ENCODE measurements at regions not wholly inside any gene's neighbourhood (a gene's known extent, or its start where the extent isn't known, plus 50 kb on each side); places are given as distances from the start of the nearest gene placed in this dataset.
"Not testable (repeated sequence)": the region's sequence is repeated elsewhere in the genome, so short reads cannot be mapped to it uniquely, and the experiment has no call there.

GRCh38 chr2:241968417-241968816 lies 98.9 kb downstream of the RTP5 start:
- H3K27ac ChIP-seq (ENCODE audit: low read depth, low read length) = no peak overlapping the region
- H3K36me3 ChIP-seq (ENCODE audit: control insufficient read depth in 5 of 5, insufficient read depth in 5 of 5, low read length in 5 of 5) = no peaks in the 10 kb centered on the region
- no peaks in the 10 kb centered on the region for H3K9me3 ChIP-seq (ENCODE audit: control insufficient read depth in 5 of 5, low read length in 5 of 5)
- H3K4me1 ChIP-seq (ENCODE audit: control insufficient read depth in 5 of 5, insufficient read depth in 5 of 5, low read length in 5 of 5) = peaks cover 0 to 5% (median 1%) of the 10 kb centered on the region in 5 donors
- no peaks in the 10 kb centered on the region for H3K27me3 ChIP-seq (ENCODE audit: control insufficient read depth in 5 of 5, insufficient read depth in 4 of 5, low read length in 5 of 5)
- no peak overlapping the region for H3K4me3 ChIP-seq (ENCODE audit: low read depth in 1 of 5, low read length in 5 of 5)
- no peak overlapping the region for H3K9ac ChIP-seq (ENCODE audit: low read length in 5 of 5)

- not testable (repeated sequence) for H3K4me3 ChIP-seq (ENCODE audit: low read depth in 1 of 5, low read length in 5 of 5); H3K4me1 ChIP-seq (ENCODE audit: control insufficient read depth in 5 of 5, insufficient read depth in 5 of 5, low read length in 5 of 5); H3K9ac ChIP-seq (ENCODE audit: low read length in 5 of 5); H3K27me3 ChIP-seq (ENCODE audit: control insufficient read depth in 5 of 5, insufficient read depth in 4 of 5, low read length in 5 of 5); H3K27ac ChIP-seq (ENCODE audit: low read depth, low read length); H3K36me3 ChIP-seq (ENCODE audit: control insufficient read depth in 5 of 5, insufficient read depth in 5 of 5, low read length in 5 of 5); H3K9me3 ChIP-seq (ENCODE audit: control insufficient read depth in 5 of 5, low read length in 5 of 5)
These were observed 99.7 kb downstream of the RTP5 start for GRCh38 chr2:241969182-241969581.

GRCh38 chr2:241970716-241971115 lies 101.2 kb downstream of the RTP5 start:
- H3K4me1 ChIP-seq (ENCODE audit: control insufficient read depth in 5 of 5, insufficient read depth in 5 of 5, low read length in 5 of 5) = peaks cover 0 to 6% (median 5%) of the 10 kb centered on the region in 5 donors
- H3K4me3 ChIP-seq (ENCODE audit: low read depth in 1 of 5, low read length in 5 of 5) = no peak overlapping the region
- no peak overlapping the region for H3K27ac ChIP-seq (ENCODE audit: low read depth, low read length)

GRCh38 chr2:241974096-241974495 lies 104.6 kb downstream of the RTP5 start:
- H3K27ac ChIP-seq (ENCODE audit: low read depth, low read length) = no peak overlapping the region
- peaks cover 0 to 6% (median 0%) of the 10 kb centered on the region in 5 donors for H3K4me1 ChIP-seq (ENCODE audit: control insufficient read depth in 5 of 5, insufficient read depth in 5 of 5, low read length in 5 of 5)

More at GRCh38 chr2:241970716-241971115, 101.2 kb downstream of the RTP5 start:
- Histone ChIP-seq H3K27me3 (ENCODE audit: control insufficient read depth in 5 of 5, insufficient read depth in 4 of 5, low read length in 5 of 5) (no peaks in the 10 kb centered on the region), H3K9ac (ENCODE audit: low read length in 5 of 5) (no peak overlapping the region), H3K9me3 (ENCODE audit: control insufficient read depth in 5 of 5, low read length in 5 of 5) (no peaks in the 10 kb centered on the region), H3K36me3 (ENCODE audit: control insufficient read depth in 5 of 5, insufficient read depth in 5 of 5, low read length in 5 of 5) (no peaks in the 10 kb centered on the region)

GRCh38 chr2:241974851-241975592 lies 105.5 kb downstream of the RTP5 start:
- H3K27ac ChIP-seq (ENCODE audit: low read depth, low read length) = no peak overlapping the region
- H3K9ac ChIP-seq (ENCODE audit: low read length in 5 of 5) = no peak overlapping the region
- H3K9me3 ChIP-seq (ENCODE audit: control insufficient read depth in 5 of 5, low read length in 5 of 5) = peaks cover 0 to 3% (median 0%) of the 10 kb centered on the region in 5 donors
- no peaks in the 10 kb centered on the region for H3K27me3 ChIP-seq (ENCODE audit: control insufficient read depth in 5 of 5, insufficient read depth in 4 of 5, low read length in 5 of 5)
- no peak overlapping the region for H3K4me3 ChIP-seq (ENCODE audit: low read depth in 1 of 5, low read length in 5 of 5)
- no peaks in the 10 kb centered on the region for H3K36me3 ChIP-seq (ENCODE audit: control insufficient read depth in 5 of 5, insufficient read depth in 5 of 5, low read length in 5 of 5)
- peaks cover 0 to 6% (median 0%) of the 10 kb centered on the region in 5 donors for H3K4me1 ChIP-seq (ENCODE audit: control insufficient read depth in 5 of 5, insufficient read depth in 5 of 5, low read length in 5 of 5)

More at GRCh38 chr2:241974096-241974495, 104.6 kb downstream of the RTP5 start:
- H3K4me3 ChIP-seq (ENCODE audit: low read depth in 1 of 5, low read length in 5 of 5) = no peak overlapping the region
- H3K9ac ChIP-seq (ENCODE audit: low read length in 5 of 5) = no peak overlapping the region
- no peaks in the 10 kb centered on the region for H3K27me3 ChIP-seq (ENCODE audit: control insufficient read depth in 5 of 5, insufficient read depth in 4 of 5, low read length in 5 of 5)
- H3K36me3 ChIP-seq (ENCODE audit: control insufficient read depth in 5 of 5, insufficient read depth in 5 of 5, low read length in 5 of 5) = no peaks in the 10 kb centered on the region
- H3K9me3 ChIP-seq (ENCODE audit: control insufficient read depth in 5 of 5, low read length in 5 of 5) = peaks cover 0 to 3% (median 0%) of the 10 kb centered on the region in 5 donors

GRCh38 chr2:241975593-241976284 lies 106.2 kb downstream of the RTP5 start:
- Histone ChIP-seq H3K9me3 (ENCODE audit: control insufficient read depth in 5 of 5, low read length in 5 of 5) (peaks cover 0 to 3% (median 0%) of the 10 kb centered on the region in 5 donors), H3K4me3 (ENCODE audit: low read depth in 1 of 5, low read length in 5 of 5) (no peak overlapping the region), H3K9ac (ENCODE audit: low read length in 5 of 5) (no peak overlapping the region), H3K27ac (ENCODE audit: low read depth, low read length) (no peak overlapping the region), H3K36me3 (ENCODE audit: control insufficient read depth in 5 of 5, insufficient read depth in 5 of 5, low read length in 5 of 5) (no peaks in the 10 kb centered on the region), H3K4me1 (ENCODE audit: control insufficient read depth in 5 of 5, insufficient read depth in 5 of 5, low read length in 5 of 5) (peaks cover 0 to 6% (median 0%) of the 10 kb centered on the region in 5 donors), H3K27me3 (ENCODE audit: control insufficient read depth in 5 of 5, insufficient read depth in 4 of 5, low read length in 5 of 5) (no peaks in the 10 kb centered on the region)

GRCh38 chr2:241976296-241976695 lies 106.8 kb downstream of the RTP5 start:
- Histone ChIP-seq H3K27ac (ENCODE audit: low read depth, low read length) (no peak overlapping the region), H3K4me1 (ENCODE audit: control insufficient read depth in 5 of 5, insufficient read depth in 5 of 5, low read length in 5 of 5) (peaks cover 0 to 6% (median 0%) of the 10 kb centered on the region in 5 donors), H3K9ac (ENCODE audit: low read length in 5 of 5) (no peak overlapping the region), H3K4me3 (ENCODE audit: low read depth in 1 of 5, low read length in 5 of 5) (no peak overlapping the region), H3K27me3 (ENCODE audit: control insufficient read depth in 5 of 5, insufficient read depth in 4 of 5, low read length in 5 of 5) (no peaks in the 10 kb centered on the region), H3K36me3 (ENCODE audit: control insufficient read depth in 5 of 5, insufficient read depth in 5 of 5, low read length in 5 of 5) (no peaks in the 10 kb centered on the region), H3K9me3 (ENCODE audit: control insufficient read depth in 5 of 5, low read length in 5 of 5) (peaks cover 0 to 3% (median 2%) of the 10 kb centered on the region in 5 donors)

GRCh38 chr2:241977557-241978300 lies 108.2 kb downstream of the RTP5 start:
- Histone ChIP-seq H3K9ac (ENCODE audit: low read length in 5 of 5) (no peak overlapping the region), H3K27me3 (ENCODE audit: control insufficient read depth in 5 of 5, insufficient read depth in 4 of 5, low read length in 5 of 5) (no peaks in the 10 kb centered on the region), H3K4me3 (ENCODE audit: low read depth in 1 of 5, low read length in 5 of 5) (no peak overlapping the region), H3K4me1 (ENCODE audit: control insufficient read depth in 5 of 5, insufficient read depth in 5 of 5, low read length in 5 of 5) (peaks cover 0 to 6% (median 0%) of the 10 kb centered on the region in 5 donors), H3K27ac (ENCODE audit: low read depth, low read length) (no peak overlapping the region), H3K9me3 (ENCODE audit: control insufficient read depth in 5 of 5, low read length in 5 of 5) (peaks cover 0 to 3% (median 2%) of the 10 kb centered on the region in 5 donors), H3K36me3 (ENCODE audit: control insufficient read depth in 5 of 5, insufficient read depth in 5 of 5, low read length in 5 of 5) (no peaks in the 10 kb centered on the region)

- Histone ChIP-seq H3K27ac (ENCODE audit: low read depth, low read length) (no peak overlapping the region), H3K27me3 (ENCODE audit: control insufficient read depth in 5 of 5, insufficient read depth in 4 of 5, low read length in 5 of 5) (no peaks in the 10 kb centered on the region), H3K4me3 (ENCODE audit: low read depth in 1 of 5, low read length in 5 of 5) (no peak overlapping the region), H3K36me3 (ENCODE audit: control insufficient read depth in 5 of 5, insufficient read depth in 5 of 5, low read length in 5 of 5) (no peaks in the 10 kb centered on the region), H3K4me1 (ENCODE audit: control insufficient read depth in 5 of 5, insufficient read depth in 5 of 5, low read length in 5 of 5) (peaks cover 0 to 2% (median 0%) of the 10 kb centered on the region in 5 donors), H3K9ac (ENCODE audit: low read length in 5 of 5) (no peak overlapping the region), H3K9me3 (ENCODE audit: control insufficient read depth in 5 of 5, low read length in 5 of 5) (peaks cover 0 to 3% (median 2%) of the 10 kb centered on the region in 5 donors)
These were observed 109.1 kb downstream of the RTP5 start for GRCh38 chr2:241978670-241979069.
